Gastrocnemius medialis (tissue), 4 donors: ENCODE measurements at regions not wholly inside any gene's neighbourhood (a gene's known extent, or its start where the extent isn't known, plus 50 kb on each side); places are given as distances from the start of the nearest gene placed in this dataset.

Experiments used
- POLR2A ChIP-seq, 2 donors: fragments of 450-650 bp; IDR thresholded peaks; one replicate each; pipeline ENCODE4 v1.6.1; 2017; ENCODE audit warnings: antibody characterized with exemption in 2 of 2, mild to moderate bottlenecking in 2 of 2, moderate library complexity in 2 of 2
- TF ChIP-seq, protein P1 (sequence below), 5 experiments: fragments of 450-650 bp in 3 of 5; fragments of 200-600 bp in 2 of 5; sonication (generic) in 2 of 5; IDR thresholded peaks in 4 of 5; conservative IDR thresholded peaks in 1 of 5; 1 replicate in 4 of 5; 2 replicates in 1 of 5; pipeline ENCODE4 v1.5.1; 2016 to 2019; ENCODE audit warnings: antibody characterized with exemption in 5 of 5, mild to moderate bottlenecking in 3 of 5, moderate library complexity in 3 of 5

DNA sequence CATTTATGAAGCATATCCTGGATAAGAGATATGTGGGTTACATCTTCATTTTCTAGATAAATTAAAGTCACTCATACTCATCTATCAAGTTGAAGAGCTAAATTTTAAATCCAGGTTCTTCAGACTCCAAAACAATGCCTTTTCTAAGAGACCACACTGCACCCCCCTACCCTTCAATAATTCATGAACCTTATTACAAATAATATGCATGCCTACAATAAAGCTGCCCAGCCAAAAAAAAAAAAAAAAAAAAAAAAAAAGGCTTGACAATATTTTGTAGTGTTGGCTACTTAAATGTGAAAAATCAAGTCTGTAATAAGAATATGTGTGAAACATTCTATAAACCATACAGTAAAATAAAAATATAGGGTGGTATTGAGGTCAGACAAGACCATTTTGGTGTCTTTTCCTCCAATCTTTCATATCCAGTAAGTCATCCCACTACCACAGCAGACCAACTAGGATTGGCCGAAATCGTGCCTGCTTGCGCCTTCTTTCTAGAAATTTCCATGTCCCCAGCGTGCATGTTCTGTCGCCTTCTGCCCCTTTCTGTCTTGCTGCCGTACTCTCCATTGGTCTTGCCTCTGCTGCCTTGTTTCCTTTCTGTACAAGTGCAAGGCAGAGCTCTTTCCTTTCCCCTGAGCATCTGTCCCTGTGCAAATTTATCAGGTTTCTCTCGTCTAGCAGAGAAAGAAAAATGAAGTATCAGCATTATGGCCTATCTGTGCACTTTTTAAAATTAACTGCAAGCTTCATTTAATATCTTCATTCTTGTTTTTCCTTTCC, 92.6 kb upstream of the NDUFV2 start:
- TF ChIP-seq POLR2A (IDR thresholded peaks at IDR 0.05), result no peak
- TF ChIP-seq, protein P1, sequence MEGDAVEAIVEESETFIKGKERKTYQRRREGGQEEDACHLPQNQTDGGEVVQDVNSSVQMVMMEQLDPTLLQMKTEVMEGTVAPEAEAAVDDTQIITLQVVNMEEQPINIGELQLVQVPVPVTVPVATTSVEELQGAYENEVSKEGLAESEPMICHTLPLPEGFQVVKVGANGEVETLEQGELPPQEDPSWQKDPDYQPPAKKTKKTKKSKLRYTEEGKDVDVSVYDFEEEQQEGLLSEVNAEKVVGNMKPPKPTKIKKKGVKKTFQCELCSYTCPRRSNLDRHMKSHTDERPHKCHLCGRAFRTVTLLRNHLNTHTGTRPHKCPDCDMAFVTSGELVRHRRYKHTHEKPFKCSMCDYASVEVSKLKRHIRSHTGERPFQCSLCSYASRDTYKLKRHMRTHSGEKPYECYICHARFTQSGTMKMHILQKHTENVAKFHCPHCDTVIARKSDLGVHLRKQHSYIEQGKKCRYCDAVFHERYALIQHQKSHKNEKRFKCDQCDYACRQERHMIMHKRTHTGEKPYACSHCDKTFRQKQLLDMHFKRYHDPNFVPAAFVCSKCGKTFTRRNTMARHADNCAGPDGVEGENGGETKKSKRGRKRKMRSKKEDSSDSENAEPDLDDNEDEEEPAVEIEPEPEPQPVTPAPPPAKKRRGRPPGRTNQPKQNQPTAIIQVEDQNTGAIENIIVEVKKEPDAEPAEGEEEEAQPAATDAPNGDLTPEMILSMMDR (IDR thresholded peaks at IDR 0.05 in 4 of 5, conservative IDR thresholded peaks at IDR 0.05 in 1 of 5), result no peak
